ENCODE measurements at regions not wholly inside any gene's neighbourhood (a gene's known extent, or its start where the extent isn't known, plus 50 kb on each side); places are given as distances from the start of the nearest gene placed in this dataset.

- H3K9me3 ChIP-seq = no peaks in the 10 kb centered on the region
- no peaks in the 10 kb centered on the region for H3K36me3 ChIP-seq
- TF ChIP-seq CTCF (IDR thresholded peaks at IDR 0.05) = no peak
- no peak overlapping the region for H3K27ac ChIP-seq
- H3K4me3 ChIP-seq = no peak overlapping the region
- H3K27me3 ChIP-seq = no peaks in the 10 kb centered on the region
- DNase-seq (ENCODE audit: low spot score in 2 of 2) = no peak
- intact Hi-C loops (cut with DNase I) = no loop called here
- no peaks in the 10 kb centered on the region for H3K4me1 ChIP-seq
Observed at GRCh38 chr18:2134364-2134763, 436.9 kb downstream of the METTL4 start.

- Histone ChIP-seq H3K27me3 (no peaks in the 10 kb centered on the region), H3K4me1 (no peaks in the 10 kb centered on the region), H3K4me3 (no peak overlapping the region), H3K9me3 (no peaks in the 10 kb centered on the region), H3K36me3 (no peaks in the 10 kb centered on the region), H3K27ac (no peak overlapping the region)
- no peak for DNase-seq (ENCODE audit: low spot score in 2 of 2)
- no peak for TF ChIP-seq CTCF (IDR thresholded peaks at IDR 0.05)
- intact Hi-C loops (cut with DNase I) = no loop called here
Observed at GRCh38 chr18:2135309-2135708, 436.0 kb downstream of the METTL4 start.

- no peak overlapping the region for H3K4me3 ChIP-seq
- H3K27me3 ChIP-seq = no peaks in the 10 kb centered on the region
- H3K9me3 ChIP-seq = no peaks in the 10 kb centered on the region
- H3K27ac ChIP-seq = no peak overlapping the region
- H3K4me1 ChIP-seq = no peaks in the 10 kb centered on the region
- H3K36me3 ChIP-seq = no peaks in the 10 kb centered on the region
- DNase-seq (ENCODE audit: low spot score in 2 of 2) = no peak
- no peak for TF ChIP-seq CTCF (IDR thresholded peaks at IDR 0.05)
- intact Hi-C loops (cut with DNase I) = no loop called here
Observed at GRCh38 chr18:2138552-2138951, 432.8 kb downstream of the METTL4 start.

DNA sequence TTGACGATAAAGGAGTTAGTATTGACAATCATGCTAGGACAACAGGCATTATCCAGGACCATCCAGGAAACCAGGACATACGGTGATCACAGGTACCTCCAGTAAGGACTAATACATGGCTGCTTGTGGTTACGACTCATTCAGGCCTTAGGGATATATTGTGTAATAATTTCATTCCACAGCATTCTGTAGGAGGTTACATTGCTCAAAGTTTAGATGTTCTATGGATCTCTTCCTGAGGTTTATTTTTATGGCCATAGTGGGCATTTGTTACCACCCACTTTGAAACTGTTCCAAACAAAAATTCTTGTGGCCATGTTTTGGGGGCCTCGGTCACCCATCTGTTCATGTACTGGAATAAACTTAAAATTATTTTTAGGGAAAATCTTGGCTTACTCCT lies 431.6 kb downstream of the METTL4 start:
- Histone ChIP-seq H3K27ac (no peak overlapping the region), H3K36me3 (no peaks in the 10 kb centered on the region), H3K4me1 (no peaks in the 10 kb centered on the region), H3K27me3 (no peaks in the 10 kb centered on the region), H3K4me3 (no peak overlapping the region), H3K9me3 (peaks cover 0 to 3% of the 10 kb centered on the region in 2 donors)
- no peak for DNase-seq (ENCODE audit: low spot score in 2 of 2)
- TF ChIP-seq CTCF (IDR thresholded peaks at IDR 0.05) = no peak
- intact Hi-C loops (cut with DNase I) = no loop called here

DNA sequence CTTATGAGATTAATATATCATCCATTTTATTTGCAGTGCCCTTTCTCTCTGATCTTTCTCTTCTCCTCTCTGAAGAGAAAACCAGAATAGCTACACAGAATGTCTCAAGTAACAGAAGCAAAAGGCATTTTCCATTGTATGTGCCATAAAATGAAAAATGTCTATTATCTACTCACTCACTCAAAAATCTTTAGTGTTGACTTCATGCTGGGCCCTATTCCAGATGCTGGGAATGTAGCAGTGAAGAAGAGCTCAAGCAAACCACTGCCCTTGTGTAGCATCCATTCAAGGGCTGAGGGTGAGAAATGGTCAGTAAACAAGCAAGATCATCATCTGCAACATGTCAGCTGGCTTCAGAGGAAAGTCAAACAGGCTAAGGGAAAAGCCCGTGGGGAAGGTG lies 427.7 kb downstream of the METTL4 start:
- TF ChIP-seq CTCF (IDR thresholded peaks at IDR 0.05) = no peak
- H3K4me1 ChIP-seq = no peaks in the 10 kb centered on the region
- intact Hi-C loops (cut with DNase I) = no loop called here
- H3K9me3 ChIP-seq = peaks cover 0 to 3% of the 10 kb centered on the region in 2 donors
- no peak overlapping the region for H3K27ac ChIP-seq
- DNase-seq (ENCODE audit: low spot score in 2 of 2) = no peak
- no peaks in the 10 kb centered on the region for H3K27me3 ChIP-seq
- H3K36me3 ChIP-seq = no peaks in the 10 kb centered on the region
- H3K4me3 ChIP-seq = no peak overlapping the region

DNA sequence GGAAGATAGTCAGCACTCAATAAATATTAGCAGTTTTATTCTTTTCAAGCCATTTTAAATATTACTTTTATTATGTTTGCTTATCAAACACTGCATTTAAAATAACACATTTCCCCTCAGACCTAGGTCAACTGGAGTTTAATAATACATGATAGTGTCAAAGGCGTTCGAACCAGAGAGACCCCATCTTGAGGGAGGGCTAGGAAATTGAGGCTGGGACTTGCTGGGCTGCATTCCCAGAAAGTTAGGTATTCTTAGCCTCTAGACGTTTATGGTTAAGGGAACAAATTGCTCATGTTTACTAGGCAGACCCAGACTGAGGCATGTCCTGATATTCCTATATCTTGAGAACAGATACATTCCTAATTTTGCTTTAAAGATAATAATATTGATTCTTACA lies 426.5 kb downstream of the METTL4 start:
- Histone ChIP-seq H3K4me1 (no peaks in the 10 kb centered on the region), H3K27ac (no peak overlapping the region), H3K4me3 (no peak overlapping the region), H3K36me3 (no peaks in the 10 kb centered on the region), H3K27me3 (no peaks in the 10 kb centered on the region), H3K9me3 (peaks cover 0 to 3% of the 10 kb centered on the region in 2 donors)
- TF ChIP-seq CTCF (IDR thresholded peaks at IDR 0.05) = no peak
- intact Hi-C loops (cut with DNase I) = no loop called here
- no peak for DNase-seq (ENCODE audit: low spot score in 2 of 2)

Data from ascending aorta (tissue), 2 donors.